HG03457 (cell line): ENCODE measurements at regions not wholly inside any gene's neighbourhood (a gene's known extent, or its start where the extent isn't known, plus 50 kb on each side); places are given as distances from the start of the nearest gene placed in this dataset.
"Not testable (repeated sequence)": the region's sequence is repeated elsewhere in the genome, so short reads cannot be mapped to it uniquely, and the experiment has no call there.

Experiments
- ATAC-seq: cut with Tn5 transposase; IDR thresholded peaks from one replicate; pipeline ENCODE4 v1.9.1; 2021; ENCODE audit warnings: moderate number of reproducible peaks; ENCODE audit not compliant: unreplicated experiment

- ATAC-seq = no peak
Measured at GRCh38 chr3:170670504-170670903, 84.6 kb upstream of the SLC7A14 start.

- not testable (repeated sequence) for ATAC-seq
Measured at GRCh38 chr3:170662986-170663385, 77.1 kb upstream of the SLC7A14 start.

- no peak for ATAC-seq
Measured at GRCh38 chr3:170660139-170660538, 74.3 kb upstream of the SLC7A14 start.

- ATAC-seq = no peak
Measured at GRCh38 chr3:170657312-170657711, 71.4 kb upstream of the SLC7A14 start.

GRCh38 chr3:170656284-170656683, 70.4 kb upstream of the SLC7A14 start:
- ATAC-seq = no peak

- ATAC-seq = no peak
Measured at GRCh38 chr3:170653801-170654200, 67.9 kb upstream of the SLC7A14 start.

GRCh38 chr3:170651260-170651845, 65.5 kb upstream of the SLC7A14 start:
- ATAC-seq = no peak

- not testable (repeated sequence) for ATAC-seq
Measured at GRCh38 chr3:170650557-170650956, 64.7 kb upstream of the SLC7A14 start.

- no peak for ATAC-seq
Measured at GRCh38 chr3:170644711-170645110, 58.8 kb upstream of the SLC7A14 start.

GRCh38 chr3:170643831-170644230, 58.0 kb upstream of the SLC7A14 start:
- no peak for ATAC-seq

GRCh38 chr3:170642882-170643601, 57.2 kb upstream of the SLC7A14 start:
- ATAC-seq = no peak

GRCh38 chr3:170641510-170642236, 55.8 kb upstream of the SLC7A14 start:
- ATAC-seq = no peak

- ATAC-seq = no peak
Measured at GRCh38 chr3:170640737-170641171, 54.9 kb upstream of the SLC7A14 start.

- no peak for ATAC-seq
Measured at GRCh38 chr3:170638988-170639387, 53.1 kb upstream of the SLC7A14 start.

- ATAC-seq = no peak
Measured at GRCh38 chr3:170637306-170637705, 51.4 kb upstream of the SLC7A14 start.

GRCh38 chr3:170636400-170636973, 50.6 kb upstream of the SLC7A14 start:
- no peak for ATAC-seq
